ENCODE measurements at regions not wholly inside any gene's neighbourhood (a gene's known extent, or its start where the extent isn't known, plus 50 kb on each side); places are given as distances from the start of the nearest gene placed in this dataset.

- DNase-seq, result no peak
These were observed 57.3 kb upstream of the PJA2 start for GRCh38 chr5:109467058-109467457.
